IPS-20b (cell line): ENCODE measurements at regions not wholly inside any gene's neighbourhood (a gene's known extent, or its start where the extent isn't known, plus 50 kb on each side); places are given as distances from the start of the nearest gene placed in this dataset.
"Not testable (repeated sequence)": the region's sequence is repeated elsewhere in the genome, so short reads cannot be mapped to it uniquely, and the experiment has no call there.

Experiments used
- H3K27ac ChIP-seq: one replicate; pipeline ENCODE4 v1.5.1; 2013; ENCODE audit warnings: low read length
- H3K27me3 ChIP-seq: 2 replicates; pipeline ENCODE4 v1.6.1; 2013; ENCODE audit warnings: mild to moderate bottlenecking, low read length, inconsistent platforms; ENCODE audit not compliant: insufficient read depth
- H3K36me3 ChIP-seq: 2 replicates; pipeline ENCODE4 v1.6.1; 2013; ENCODE audit warnings: low read depth, mild to moderate bottlenecking, inconsistent platforms, low read length, moderate library complexity; ENCODE audit not compliant: insufficient read depth
- H3K4me1 ChIP-seq: 2 replicates; pipeline ENCODE4 v1.6.1; 2013; ENCODE audit warnings: mild to moderate bottlenecking, control low read depth, inconsistent platforms, low read length, moderate library complexity; ENCODE audit not compliant: insufficient read depth
- H3K4me3 ChIP-seq: 2 replicates; pipeline ENCODE4 v1.5.1; 2013; ENCODE audit warnings: mild to moderate bottlenecking, low read length, inconsistent platforms
- H3K9ac ChIP-seq: 2 replicates; pipeline ENCODE4 v1.6.1; 2013; ENCODE audit warnings: low read depth, mild to moderate bottlenecking, inconsistent platforms, low read length, moderate library complexity
- H3K9me3 ChIP-seq: 2 replicates; pipeline ENCODE4 v1.6.1; 2013; ENCODE audit warnings: mild to moderate bottlenecking, low read depth, low read length, inconsistent platforms; ENCODE audit not compliant: insufficient read depth

DNA sequence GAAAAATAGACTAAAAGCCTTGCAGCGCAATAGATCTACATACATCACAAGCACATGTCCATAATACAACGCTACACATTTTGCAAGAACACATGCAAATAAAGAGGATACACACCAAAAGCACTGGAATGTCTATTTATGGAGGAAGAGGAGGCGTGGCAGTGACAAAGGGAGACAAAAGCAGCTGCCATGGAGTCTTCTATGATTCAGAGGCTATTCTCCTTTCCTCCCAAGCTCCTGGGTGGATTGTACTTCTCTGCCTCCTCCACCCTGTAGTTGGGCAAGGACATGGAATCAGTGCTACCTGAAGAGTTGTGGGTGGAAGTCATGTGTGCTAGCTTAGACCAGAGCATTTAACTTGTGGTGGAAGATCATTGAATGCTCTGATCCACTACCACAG is 57.9 kb upstream of the ABHD2 start:
- Histone ChIP-seq H3K27me3 (no peaks in the 10 kb centered on the region), H3K4me1 (no peaks in the 10 kb centered on the region), H3K4me3 (no peak overlapping the region), H3K27ac (no peak overlapping the region), H3K36me3 (no peaks in the 10 kb centered on the region), H3K9me3 (no peaks in the 10 kb centered on the region), H3K9ac (no peak overlapping the region)

DNA sequence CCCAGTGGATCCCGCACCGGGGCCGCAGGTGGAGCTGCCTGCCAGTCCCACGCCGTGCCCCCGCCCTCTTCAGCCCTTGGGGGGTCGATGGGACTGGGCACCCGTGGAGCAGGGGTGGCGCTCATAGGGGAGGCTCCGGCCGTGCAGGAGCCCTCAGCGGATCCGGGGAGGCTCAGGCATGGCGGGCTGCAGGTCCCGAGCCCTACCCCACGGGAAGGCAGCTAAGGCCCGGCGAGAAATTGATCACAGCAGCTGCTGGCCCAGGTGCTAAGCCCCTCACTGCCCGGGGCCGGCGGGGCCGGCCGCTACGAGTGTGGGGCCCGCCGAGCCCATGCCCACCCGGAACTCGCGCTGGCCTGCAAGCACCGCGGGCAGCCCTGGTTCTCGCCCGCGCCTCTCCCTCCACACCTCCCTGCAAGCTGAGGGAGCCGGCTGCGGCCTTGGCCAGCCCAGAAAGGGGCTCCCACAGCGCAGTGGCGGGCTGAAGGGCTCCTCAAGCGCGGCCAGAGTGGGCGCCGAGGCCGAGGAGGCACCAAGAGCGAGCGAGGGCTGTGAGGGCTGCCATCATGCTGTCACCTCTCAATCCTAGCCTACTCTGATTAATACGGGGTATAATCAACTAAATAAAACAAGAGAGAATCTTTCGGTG is 56.5 kb upstream of the ABHD2 start:
- not testable (repeated sequence) for H3K4me3 ChIP-seq, H3K9me3 ChIP-seq, H3K4me1 ChIP-seq, H3K36me3 ChIP-seq, H3K27ac ChIP-seq, H3K9ac ChIP-seq, H3K27me3 ChIP-seq

- Histone ChIP-seq H3K9ac (no peak overlapping the region), H3K9me3 (no peaks in the 10 kb centered on the region), H3K4me3 (no peak overlapping the region), H3K27ac (no peak overlapping the region), H3K4me1 (no peaks in the 10 kb centered on the region), H3K36me3 (no peaks in the 10 kb centered on the region), H3K27me3 (no peaks in the 10 kb centered on the region)
These were observed 54.0 kb upstream of the ABHD2 start for GRCh38 chr15:89034305-89034704.

- H3K9me3 ChIP-seq: no peaks in the 10 kb centered on the region
- no peak overlapping the region for H3K27ac ChIP-seq
- H3K4me3 ChIP-seq: no peak overlapping the region
- H3K4me1 ChIP-seq: no peaks in the 10 kb centered on the region
- no peak overlapping the region for H3K9ac ChIP-seq
- H3K36me3 ChIP-seq: no peaks in the 10 kb centered on the region
- no peaks in the 10 kb centered on the region for H3K27me3 ChIP-seq
These were observed 53.1 kb upstream of the ABHD2 start for GRCh38 chr15:89035150-89035549.

DNA sequence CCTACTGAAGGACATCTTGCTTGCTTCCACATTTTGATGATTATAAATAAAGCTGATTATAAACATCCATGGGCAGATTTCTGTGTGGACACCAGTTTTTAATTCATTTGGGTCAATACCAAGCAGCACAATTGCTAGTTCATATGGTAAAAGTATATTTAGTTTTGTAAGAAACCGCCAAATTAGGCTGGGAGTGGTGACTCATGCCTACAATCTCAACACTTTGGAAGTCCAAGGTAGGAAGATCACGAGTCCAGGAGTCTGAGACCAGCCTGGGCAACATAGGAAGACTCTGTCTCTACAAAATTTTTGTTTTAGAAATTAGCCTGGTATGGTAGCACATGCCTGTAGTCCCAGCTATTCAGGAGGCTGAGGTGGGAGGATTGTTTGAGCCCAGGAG is 52.6 kb upstream of the ABHD2 start:
- no peaks in the 10 kb centered on the region for H3K36me3 ChIP-seq
- H3K27ac ChIP-seq: no peak overlapping the region
- H3K4me3 ChIP-seq: no peak overlapping the region
- H3K9ac ChIP-seq: no peak overlapping the region
- H3K27me3 ChIP-seq: no peaks in the 10 kb centered on the region
- no peaks in the 10 kb centered on the region for H3K9me3 ChIP-seq
- no peaks in the 10 kb centered on the region for H3K4me1 ChIP-seq

DNA sequence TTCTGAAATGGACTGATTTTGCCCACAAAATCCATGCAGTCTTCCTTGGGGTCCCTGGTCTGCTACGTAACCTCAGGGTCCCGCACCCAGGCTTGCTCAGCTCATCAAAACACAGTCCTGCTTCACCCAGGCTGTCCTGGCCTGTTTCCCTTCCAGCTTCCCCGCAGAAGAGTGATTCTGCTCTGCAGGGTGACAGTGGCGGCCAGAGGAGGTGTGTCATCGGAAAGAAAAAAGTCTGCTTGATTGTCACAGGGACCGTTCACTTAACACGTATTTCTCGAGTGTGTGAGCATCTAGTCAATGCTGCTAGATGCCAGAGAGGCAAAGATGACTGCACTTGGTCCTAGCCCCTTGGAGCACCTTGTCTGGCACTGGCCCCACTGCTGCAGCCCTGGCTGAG is 50.1 kb upstream of the ABHD2 start:
- no peaks in the 10 kb centered on the region for H3K36me3 ChIP-seq
- no peak overlapping the region for H3K4me3 ChIP-seq
- H3K9ac ChIP-seq: no peak overlapping the region
- H3K4me1 ChIP-seq: no peaks in the 10 kb centered on the region
- H3K27me3 ChIP-seq: no peaks in the 10 kb centered on the region
- H3K9me3 ChIP-seq: no peaks in the 10 kb centered on the region
- no peak overlapping the region for H3K27ac ChIP-seq
